ENCODE measurements at regions not wholly inside any gene's neighbourhood (a gene's known extent, or its start where the extent isn't known, plus 50 kb on each side); places are given as distances from the start of the nearest gene placed in this dataset.
"Not testable (repeated sequence)": the region's sequence is repeated elsewhere in the genome, so short reads cannot be mapped to it uniquely, and the experiment has no call there.

GRCh38 chr3:4083225-4084015, 219.7 kb upstream of the SETMAR start:
- DNase-seq (ENCODE audit: low spot score in 2 of 2): no peak
- Histone ChIP-seq H3K27ac (no peak overlapping the region), H3K4me3 (no peak overlapping the region), H3K9me3 (no peaks in the 10 kb centered on the region), H3K27me3 (no peaks in the 10 kb centered on the region), H3K36me3 (no peaks in the 10 kb centered on the region), H3K4me1 (no peaks in the 10 kb centered on the region)
- no peak for TF ChIP-seq CTCF (IDR thresholded peaks at IDR 0.05)
- intact Hi-C loops (cut with DNase I): no loop called here

- H3K27me3 ChIP-seq: no peaks in the 10 kb centered on the region
- TF ChIP-seq CTCF (IDR thresholded peaks at IDR 0.05): no peak
Observed at GRCh38 chr3:4084271-4084670, 218.9 kb upstream of the SETMAR start.

GRCh38 chr3:4086662-4087061, 216.5 kb upstream of the SETMAR start:
- H3K27me3 ChIP-seq; H3K36me3 ChIP-seq; H3K27ac ChIP-seq; H3K4me1 ChIP-seq; H3K9me3 ChIP-seq; DNase-seq (ENCODE audit: low spot score in 2 of 2); intact Hi-C loops (cut with DNase I); H3K4me3 ChIP-seq: not testable (repeated sequence)

More at GRCh38 chr3:4084271-4084670, 218.9 kb upstream of the SETMAR start:
- no peaks in the 10 kb centered on the region for H3K36me3 ChIP-seq
- no peaks in the 10 kb centered on the region for H3K4me1 ChIP-seq
- H3K9me3 ChIP-seq: no peaks in the 10 kb centered on the region
- DNase-seq (ENCODE audit: low spot score in 2 of 2): no peak
- H3K4me3 ChIP-seq: no peak overlapping the region
- no peak overlapping the region for H3K27ac ChIP-seq
- intact Hi-C loops (cut with DNase I): no loop called here

GRCh38 chr3:4091786-4092185, 211.4 kb upstream of the SETMAR start:
- no peak for DNase-seq (ENCODE audit: low spot score in 2 of 2)
- Histone ChIP-seq H3K4me1 (no peaks in the 10 kb centered on the region), H3K9me3 (no peaks in the 10 kb centered on the region), H3K4me3 (no peak overlapping the region), H3K27ac (no peak overlapping the region), H3K27me3 (no peaks in the 10 kb centered on the region), H3K36me3 (no peaks in the 10 kb centered on the region)
- intact Hi-C loops (cut with DNase I): no loop called here
- no peak for TF ChIP-seq CTCF (IDR thresholded peaks at IDR 0.05)

- DNase-seq (ENCODE audit: low spot score in 2 of 2): no peak
- H3K36me3 ChIP-seq: no peaks in the 10 kb centered on the region
- H3K27ac ChIP-seq: no peak overlapping the region
- no peak for TF ChIP-seq CTCF (IDR thresholded peaks at IDR 0.05)
- no peaks in the 10 kb centered on the region for H3K4me1 ChIP-seq
- no peaks in the 10 kb centered on the region for H3K27me3 ChIP-seq
- intact Hi-C loops (cut with DNase I): no loop called here
- no peak overlapping the region for H3K4me3 ChIP-seq
- peaks cover 0 to 16% of the 10 kb centered on the region in 2 donors for H3K9me3 ChIP-seq
Observed at GRCh38 chr3:4097801-4098200, 205.4 kb upstream of the SETMAR start.

GRCh38 chr3:4099607-4100006, 203.6 kb upstream of the SETMAR start:
- peaks cover 0 to 16% of the 10 kb centered on the region in 2 donors for H3K9me3 ChIP-seq
- H3K4me1 ChIP-seq: no peaks in the 10 kb centered on the region
- intact Hi-C loops (cut with DNase I): no loop called here

More at GRCh38 chr3:4099607-4100006, 203.6 kb upstream of the SETMAR start:
- no peaks in the 10 kb centered on the region for H3K27me3 ChIP-seq
- no peak overlapping the region for H3K4me3 ChIP-seq
- no peak for TF ChIP-seq CTCF (IDR thresholded peaks at IDR 0.05)
- no peak overlapping the region for H3K27ac ChIP-seq
- H3K36me3 ChIP-seq: no peaks in the 10 kb centered on the region
- no peak for DNase-seq (ENCODE audit: low spot score in 2 of 2)
